B cell (primary cell): ENCODE measurements at regions not wholly inside any gene's neighbourhood (a gene's known extent, or its start where the extent isn't known, plus 50 kb on each side); places are given as distances from the start of the nearest gene placed in this dataset.

ENCODE experiments used
- CTCF ChIP-seq: fragments of 200-600 bp; IDR thresholded peaks from one replicate; pipeline ENCODE4 v1.8.0; 2022; ENCODE audit warnings: antibody characterized with exemption, mild to moderate bottlenecking
- EZH2 ChIP-seq: IDR thresholded peaks from 2 replicates; pipeline ENCODE4 v1.6.1; 2012; ENCODE audit warnings: borderline replicate concordance, low read depth, mild to moderate bottlenecking, moderate library complexity, low read length; ENCODE audit not compliant: insufficient read depth, poor library complexity, severe bottlenecking

DNA sequence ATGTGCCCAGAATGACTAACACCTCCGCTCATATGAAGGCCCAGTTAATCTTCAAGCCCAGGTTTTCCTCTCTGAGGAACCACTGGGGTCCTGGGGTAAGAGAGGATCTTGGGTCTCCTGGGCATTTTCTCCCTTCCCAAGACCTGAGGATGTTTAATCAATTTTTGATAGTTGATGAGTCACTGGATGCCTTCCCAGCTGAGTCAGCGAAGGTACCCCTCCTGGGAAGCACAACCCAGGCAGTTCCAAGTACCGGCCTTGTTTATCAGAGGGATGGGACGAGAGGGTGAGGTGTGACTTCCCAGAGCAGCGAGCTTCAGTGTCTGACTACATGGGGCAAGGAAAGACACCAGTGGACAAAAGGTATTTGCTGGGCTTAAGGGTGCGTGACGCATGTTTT lies 119.6 kb upstream of the IL12B start:
- no peak for TF ChIP-seq CTCF
- no peak for TF ChIP-seq EZH2
